ENCODE measurements at regions not wholly inside any gene's neighbourhood (a gene's known extent, or its start where the extent isn't known, plus 50 kb on each side); places are given as distances from the start of the nearest gene placed in this dataset.

GRCh38 chr5:50574121-50574520 lies 92.3 kb upstream of the PARP8 start:
- Histone ChIP-seq H2BK120ac (ENCODE audit: low read depth, low read length, poor library complexity, severe bottlenecking) (no peak overlapping the region), H3K4me2 (ENCODE audit: insufficient read depth, insufficient read length, low read length) (no peak overlapping the region), H3K79me2 (ENCODE audit: insufficient read depth, low read length) (no peaks in the 10 kb centered on the region), H2BK12ac (ENCODE audit: insufficient read length, low read depth, low read length) (no peak overlapping the region), H3K23ac (ENCODE audit: insufficient read length, low read depth, low read length) (no peak overlapping the region), H3K56ac (ENCODE audit: insufficient read length, low read depth, low read length) (no peak overlapping the region), H4K91ac (ENCODE audit: insufficient read length, low read depth, low read length) (no peak overlapping the region), H3K27me3 (ENCODE audit: insufficient read depth, low read length) (no peaks in the 10 kb centered on the region), H4K20me1 (ENCODE audit: control insufficient read depth, insufficient read depth, insufficient read length) (no peaks in the 10 kb centered on the region), H3K18ac (ENCODE audit: insufficient read length, low read depth, low read length) (no peak overlapping the region), H3K23me2 (ENCODE audit: insufficient read length, low read depth, low read length, poor library complexity, severe bottlenecking) (no peaks in the 10 kb centered on the region), H3K9ac (ENCODE audit: extremely low read depth, insufficient read length, low read length) (no peak overlapping the region), H3K4me1 (ENCODE audit: insufficient read depth, low read length) (no peaks in the 10 kb centered on the region), H3K9me3 (ENCODE audit: control insufficient read depth, low read depth, low read length) (no peaks in the 10 kb centered on the region), H4K8ac (replicated peaks; ENCODE audit: insufficient read length, low read depth, low read length) (no peak overlapping the region), H3K27ac (ENCODE audit: insufficient read length, low read depth, low read length) (no peak overlapping the region), H2BK15ac (ENCODE audit: low read depth, low read length) (no peak overlapping the region), H4K5ac (ENCODE audit: insufficient read length, low read depth, low read length) (no peak overlapping the region), H3K4ac (ENCODE audit: low read depth, low read length) (no peak overlapping the region), H3K79me1 (ENCODE audit: insufficient read depth, low read depth, low read length, poor library complexity, severe bottlenecking) (no peaks in the 10 kb centered on the region), H3T11ph (ENCODE audit: low read length) (no peak overlapping the region), H3K14ac (ENCODE audit: insufficient read depth, low read length) (no peak overlapping the region), H2AFZ (ENCODE audit: low read length) (no peak overlapping the region), H2BK5ac (ENCODE audit: insufficient read length, low read length) (no peak overlapping the region), H2AK5ac (ENCODE audit: insufficient read length, low read length) (no peak overlapping the region), H2BK20ac (ENCODE audit: low read depth, low read length, poor library complexity, severe bottlenecking) (no peak overlapping the region)
- Mint-ChIP-seq H3K27ac (no peak overlapping the region), H3K27me3 (ENCODE audit: low read depth) (no peaks in the 10 kb centered on the region), H3K4me1 (no peaks in the 10 kb centered on the region), H3K4me3 (no peak overlapping the region), H3K36me3 (ENCODE audit: insufficient read depth in 1 of 3, low read depth in 3 of 3) (no peaks in the 10 kb centered on the region), H3K9me3 (no peaks in the 10 kb centered on the region)
- no peak for DNase-seq
- WGBS (ENCODE audit: extremely low coverage, insufficient read length, low lambda C conversion rate), result no CpG with 5 or more reads among the region's 3 CpGs
- TF ChIP-seq, protein P1, sequence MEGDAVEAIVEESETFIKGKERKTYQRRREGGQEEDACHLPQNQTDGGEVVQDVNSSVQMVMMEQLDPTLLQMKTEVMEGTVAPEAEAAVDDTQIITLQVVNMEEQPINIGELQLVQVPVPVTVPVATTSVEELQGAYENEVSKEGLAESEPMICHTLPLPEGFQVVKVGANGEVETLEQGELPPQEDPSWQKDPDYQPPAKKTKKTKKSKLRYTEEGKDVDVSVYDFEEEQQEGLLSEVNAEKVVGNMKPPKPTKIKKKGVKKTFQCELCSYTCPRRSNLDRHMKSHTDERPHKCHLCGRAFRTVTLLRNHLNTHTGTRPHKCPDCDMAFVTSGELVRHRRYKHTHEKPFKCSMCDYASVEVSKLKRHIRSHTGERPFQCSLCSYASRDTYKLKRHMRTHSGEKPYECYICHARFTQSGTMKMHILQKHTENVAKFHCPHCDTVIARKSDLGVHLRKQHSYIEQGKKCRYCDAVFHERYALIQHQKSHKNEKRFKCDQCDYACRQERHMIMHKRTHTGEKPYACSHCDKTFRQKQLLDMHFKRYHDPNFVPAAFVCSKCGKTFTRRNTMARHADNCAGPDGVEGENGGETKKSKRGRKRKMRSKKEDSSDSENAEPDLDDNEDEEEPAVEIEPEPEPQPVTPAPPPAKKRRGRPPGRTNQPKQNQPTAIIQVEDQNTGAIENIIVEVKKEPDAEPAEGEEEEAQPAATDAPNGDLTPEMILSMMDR (conservative IDR thresholded peaks at IDR 0.05), result no peak
